ENCODE measurements at regions not wholly inside any gene's neighbourhood (a gene's known extent, or its start where the extent isn't known, plus 50 kb on each side); places are given as distances from the start of the nearest gene placed in this dataset.
A peak's percentile ranks its signal among the peaks of the same experiment; 100 is the strongest.

GRCh38 chr3:177600411-177600810 is 403.1 kb upstream of the TBL1XR1 start:
- in situ Hi-C loops (cut with HindIII; ENCODE audit: low pct_unique_long_range_greater_than_20kb, low sequenced_read_pairs): no loop called here
- DNase-seq (ENCODE audit: low read depth): no peak

GRCh38 chr3:177601152-177601551 is 403.9 kb upstream of the TBL1XR1 start:
- in situ Hi-C loops (cut with HindIII; ENCODE audit: low pct_unique_long_range_greater_than_20kb, low sequenced_read_pairs): no loop called here
- no peak for DNase-seq (ENCODE audit: low read depth)

GRCh38 chr3:177602601-177603147 is 405.4 kb upstream of the TBL1XR1 start:
- in situ Hi-C loops (cut with HindIII; ENCODE audit: low pct_unique_long_range_greater_than_20kb, low sequenced_read_pairs): no loop called here
- DNase-seq (ENCODE audit: low read depth): peak; percentile 56

GRCh38 chr3:177603148-177603603 is 405.9 kb upstream of the TBL1XR1 start:
- in situ Hi-C loops (cut with HindIII; ENCODE audit: low pct_unique_long_range_greater_than_20kb, low sequenced_read_pairs): no loop called here
- no peak for DNase-seq (ENCODE audit: low read depth)

GRCh38 chr3:177604181-177604580 is 406.9 kb upstream of the TBL1XR1 start:
- in situ Hi-C loops (cut with HindIII; ENCODE audit: low pct_unique_long_range_greater_than_20kb, low sequenced_read_pairs): no loop called here
- peak; percentile 74 for DNase-seq (ENCODE audit: low read depth)

- no peak for DNase-seq (ENCODE audit: low read depth)
- in situ Hi-C loops (cut with HindIII; ENCODE audit: low pct_unique_long_range_greater_than_20kb, low sequenced_read_pairs): no loop called here
These were observed 409.6 kb upstream of the TBL1XR1 start for GRCh38 chr3:177606891-177607290.

GRCh38 chr3:177607589-177607988 is 410.3 kb upstream of the TBL1XR1 start:
- in situ Hi-C loops (cut with HindIII; ENCODE audit: low pct_unique_long_range_greater_than_20kb, low sequenced_read_pairs): no loop called here
- no peak for DNase-seq (ENCODE audit: low read depth)

- no peak for DNase-seq (ENCODE audit: low read depth)
- in situ Hi-C loops (cut with HindIII; ENCODE audit: low pct_unique_long_range_greater_than_20kb, low sequenced_read_pairs): no loop called here
These were observed 411.2 kb upstream of the TBL1XR1 start for GRCh38 chr3:177608443-177608842.

- no peak for DNase-seq (ENCODE audit: low read depth)
- in situ Hi-C loops (cut with HindIII; ENCODE audit: low pct_unique_long_range_greater_than_20kb, low sequenced_read_pairs): no loop called here
These were observed 412.3 kb upstream of the TBL1XR1 start for GRCh38 chr3:177609613-177610012.

- in situ Hi-C loops (cut with HindIII; ENCODE audit: low pct_unique_long_range_greater_than_20kb, low sequenced_read_pairs): no loop called here
- no peak for DNase-seq (ENCODE audit: low read depth)
These were observed 413.0 kb upstream of the TBL1XR1 start for GRCh38 chr3:177610262-177610661.

- no peak for DNase-seq (ENCODE audit: low read depth)
- in situ Hi-C loops (cut with HindIII; ENCODE audit: low pct_unique_long_range_greater_than_20kb, low sequenced_read_pairs): no loop called here
These were observed 413.7 kb upstream of the TBL1XR1 start for GRCh38 chr3:177610686-177611633.

- DNase-seq (ENCODE audit: low read depth): no peak
- in situ Hi-C loops (cut with HindIII; ENCODE audit: low pct_unique_long_range_greater_than_20kb, low sequenced_read_pairs): no loop called here
These were observed 414.6 kb upstream of the TBL1XR1 start for GRCh38 chr3:177611752-177612334.

- DNase-seq (ENCODE audit: low read depth): no peak
- in situ Hi-C loops (cut with HindIII; ENCODE audit: low pct_unique_long_range_greater_than_20kb, low sequenced_read_pairs): no loop called here
These were observed 416.6 kb upstream of the TBL1XR1 start for GRCh38 chr3:177613901-177614300.

GRCh38 chr3:177615015-177615414 is 417.7 kb upstream of the TBL1XR1 start:
- DNase-seq (ENCODE audit: low read depth): peak; percentile 95

GRCh38 chr3:177618873-177619733 is 421.8 kb upstream of the TBL1XR1 start:
- DNase-seq (ENCODE audit: low read depth): peak; percentile 55
- in situ Hi-C loops (cut with HindIII; ENCODE audit: low pct_unique_long_range_greater_than_20kb, low sequenced_read_pairs): no loop called here

More at GRCh38 chr3:177615015-177615414, 417.7 kb upstream of the TBL1XR1 start:
- in situ Hi-C loops (cut with HindIII; ENCODE audit: low pct_unique_long_range_greater_than_20kb, low sequenced_read_pairs): no loop called here

GRCh38 chr3:177620073-177620472 is 422.8 kb upstream of the TBL1XR1 start:
- no peak for DNase-seq (ENCODE audit: low read depth)
- in situ Hi-C loops (cut with HindIII; ENCODE audit: low pct_unique_long_range_greater_than_20kb, low sequenced_read_pairs): no loop called here

- in situ Hi-C loops (cut with HindIII; ENCODE audit: low pct_unique_long_range_greater_than_20kb, low sequenced_read_pairs): no loop called here
- no peak for DNase-seq (ENCODE audit: low read depth)
These were observed 425.2 kb upstream of the TBL1XR1 start for GRCh38 chr3:177622520-177622919.

- in situ Hi-C loops (cut with HindIII; ENCODE audit: low pct_unique_long_range_greater_than_20kb, low sequenced_read_pairs): no loop called here
- DNase-seq (ENCODE audit: low read depth): no peak
These were observed 425.8 kb upstream of the TBL1XR1 start for GRCh38 chr3:177622982-177623617.

All from Caki2 (cell line).